ENCODE measurements at regions not wholly inside any gene's neighbourhood (a gene's known extent, or its start where the extent isn't known, plus 50 kb on each side); places are given as distances from the start of the nearest gene placed in this dataset.
"Not testable (repeated sequence)": the region's sequence is repeated elsewhere in the genome, so short reads cannot be mapped to it uniquely, and the experiment has no call there.

DNA sequence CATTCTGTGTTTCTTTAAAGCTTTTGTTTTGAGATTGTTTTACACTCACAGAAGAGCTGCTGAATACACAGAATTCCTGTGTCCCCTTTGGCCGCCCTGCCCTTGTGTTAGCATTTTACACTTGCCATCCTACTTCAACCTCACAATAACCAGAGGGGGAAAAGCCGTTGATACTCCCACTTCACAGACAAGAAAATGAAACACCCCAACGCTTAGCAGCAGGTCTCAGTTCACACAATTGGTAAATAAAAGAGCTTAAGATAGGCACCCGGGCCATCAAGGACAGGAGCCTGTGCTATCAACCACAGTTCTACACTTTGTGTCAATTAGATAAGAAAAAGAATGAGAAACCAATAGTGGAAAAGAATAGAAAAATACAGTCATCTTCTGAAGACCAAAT lies 178.0 kb downstream of the SYK start:
- DNase-seq (ENCODE audit: low spot score) = no peak

DNA sequence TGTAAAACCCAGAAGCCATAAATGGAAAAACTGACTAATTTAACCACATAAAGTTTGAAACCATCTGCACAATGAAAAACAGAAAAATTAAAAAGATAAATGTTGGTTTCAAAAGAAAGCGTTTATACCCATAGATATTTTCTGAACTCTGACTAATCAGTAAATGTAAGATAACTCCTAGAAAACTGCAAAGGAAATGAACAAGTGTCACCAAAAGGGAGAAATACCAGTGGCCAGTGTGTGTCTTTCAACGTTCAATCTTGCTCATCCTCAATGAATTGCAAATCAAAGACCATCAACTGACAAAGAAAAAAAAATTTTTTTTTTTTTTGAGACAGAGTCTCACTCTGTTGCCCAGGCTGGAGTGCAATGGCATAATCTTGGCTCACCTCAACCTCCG lies 180.1 kb downstream of the SYK start:
- no peak for DNase-seq (ENCODE audit: low spot score)

DNA sequence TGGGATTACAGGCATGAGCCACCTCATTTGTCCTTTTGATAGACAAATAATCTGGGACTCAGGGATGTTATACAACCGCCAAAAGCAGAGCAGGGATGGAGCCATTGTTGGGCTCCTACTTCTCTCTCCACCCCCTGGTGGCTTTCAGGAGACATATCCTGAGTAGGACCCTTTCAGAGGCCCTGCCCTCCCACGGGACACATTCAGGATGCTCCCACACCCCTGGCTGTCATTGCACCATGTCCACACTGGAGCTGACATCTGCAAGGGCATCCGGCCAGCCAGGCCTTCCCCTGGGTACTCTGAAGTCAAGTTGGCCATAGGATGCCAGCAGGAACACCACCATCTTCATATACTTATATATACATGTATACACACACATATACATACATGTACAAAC lies 181.8 kb downstream of the SYK start:
- DNase-seq (ENCODE audit: low spot score) = no peak

DNA sequence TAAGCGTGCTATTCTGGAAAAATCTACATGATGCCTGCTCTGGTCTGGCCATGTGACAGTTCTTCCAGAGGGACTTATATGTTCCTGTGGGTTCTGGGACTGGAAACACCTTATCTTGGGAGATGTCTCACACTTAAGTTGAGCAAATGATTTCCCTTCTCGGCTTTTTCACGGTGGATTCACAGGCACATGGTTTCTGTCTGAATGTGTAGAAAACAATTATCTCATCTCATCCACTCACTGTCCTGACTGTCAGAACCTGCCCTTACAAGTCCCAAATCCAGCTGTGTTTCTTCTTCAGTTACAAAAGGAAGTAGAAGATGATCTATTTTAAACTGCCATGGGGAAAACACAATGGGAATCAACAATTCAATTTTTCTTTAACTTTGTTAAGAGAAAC lies 184.0 kb downstream of the SYK start:
- DNase-seq (ENCODE audit: low spot score) = no peak

DNA sequence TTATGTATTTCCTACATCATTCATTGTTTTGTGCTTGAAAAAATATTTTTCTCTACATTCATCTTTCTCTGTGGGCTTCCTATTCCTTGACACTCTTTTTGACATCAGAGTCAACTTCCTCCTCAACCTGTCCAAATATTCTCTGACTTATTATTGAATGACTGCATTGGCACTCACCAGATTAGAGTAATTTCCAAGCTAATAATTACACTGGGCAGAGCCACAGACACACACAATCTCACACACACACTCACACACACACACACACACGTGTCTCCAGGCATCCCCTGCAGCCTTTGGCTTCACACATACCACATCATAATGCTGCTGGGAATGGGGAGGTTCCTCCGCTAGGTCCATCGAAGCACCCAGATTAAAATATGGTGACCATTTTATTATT lies 184.5 kb downstream of the SYK start:
- DNase-seq (ENCODE audit: low spot score) = no peak

DNA sequence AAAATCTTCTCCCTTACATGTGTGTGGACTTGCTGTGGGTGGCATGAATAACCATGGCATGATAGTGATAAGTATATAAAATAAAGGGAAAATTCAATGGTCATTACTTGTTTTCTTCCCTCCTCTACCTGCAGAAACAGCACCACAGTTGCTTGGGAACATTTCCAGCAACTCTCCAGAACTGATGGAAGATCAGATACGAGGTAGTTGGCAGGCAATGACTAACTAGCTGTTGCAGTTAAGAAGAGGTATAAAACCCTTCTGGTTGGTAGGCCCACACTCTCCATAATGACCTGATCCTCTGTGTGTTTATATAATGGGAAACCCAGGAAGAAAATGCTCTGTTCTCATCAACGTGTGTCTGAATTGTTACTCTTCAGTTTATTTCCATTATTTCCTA lies 185.9 kb downstream of the SYK start:
- no peak for DNase-seq (ENCODE audit: low spot score)

DNA sequence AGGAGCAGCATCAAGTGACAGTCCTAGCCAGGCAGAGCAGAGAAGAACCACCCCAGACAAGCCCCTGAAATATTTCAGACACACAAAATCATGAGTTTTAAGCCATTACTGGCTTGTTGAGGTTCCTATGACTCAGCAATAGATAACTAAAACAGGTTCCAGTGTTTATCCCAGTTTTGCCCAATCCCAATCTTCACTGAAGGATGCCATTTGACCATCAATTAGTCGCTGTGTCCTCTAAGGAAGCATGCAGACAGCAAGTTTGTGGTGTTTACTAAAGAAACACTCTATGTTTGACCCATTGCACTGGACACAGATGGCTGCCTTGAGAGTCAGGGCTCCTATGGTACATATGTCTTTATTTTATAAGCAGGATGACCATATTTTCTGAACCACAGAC lies 186.7 kb downstream of the SYK start:
- no peak for DNase-seq (ENCODE audit: low spot score)

DNA sequence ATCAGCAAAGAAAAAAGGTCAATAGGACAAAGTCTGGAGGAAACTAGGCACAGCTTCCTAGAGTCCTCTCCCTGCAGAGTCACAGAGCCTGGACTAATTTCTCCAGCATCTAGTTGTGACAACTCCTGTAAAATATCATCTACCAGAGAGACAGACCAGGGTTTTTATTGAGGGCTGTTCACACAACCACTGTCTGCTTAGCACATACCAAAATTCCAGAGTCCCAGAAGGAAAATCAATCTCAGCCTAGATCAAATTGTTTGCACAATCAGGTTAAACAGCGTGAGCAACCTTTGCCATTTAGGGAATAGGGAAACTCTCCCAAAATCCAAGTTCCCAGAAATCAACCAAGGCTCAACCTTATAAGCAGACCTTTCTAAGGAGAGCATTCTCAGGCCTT lies 190.3 kb downstream of the SYK start:
- DNase-seq (ENCODE audit: low spot score) = no peak

DNA sequence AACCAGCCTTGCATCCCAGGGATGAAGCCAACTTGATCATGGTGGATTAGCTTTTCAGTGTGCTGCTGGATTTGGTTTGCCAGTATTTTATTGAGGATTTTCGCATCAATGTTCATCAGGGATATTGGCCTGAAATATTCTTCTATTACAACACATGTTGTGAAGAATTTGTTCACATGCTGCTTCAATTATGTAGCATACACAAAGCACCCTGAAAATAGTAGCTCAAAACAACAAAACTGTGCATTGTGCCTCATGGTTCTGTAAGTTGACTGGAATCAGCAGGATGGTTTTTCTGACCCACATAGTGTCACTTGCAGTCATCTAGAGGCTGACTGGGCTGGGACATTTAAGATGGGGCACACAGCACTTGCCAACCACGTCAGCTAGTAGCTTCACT lies 193.9 kb downstream of the SYK start:
- DNase-seq (ENCODE audit: low spot score) = no peak

DNA sequence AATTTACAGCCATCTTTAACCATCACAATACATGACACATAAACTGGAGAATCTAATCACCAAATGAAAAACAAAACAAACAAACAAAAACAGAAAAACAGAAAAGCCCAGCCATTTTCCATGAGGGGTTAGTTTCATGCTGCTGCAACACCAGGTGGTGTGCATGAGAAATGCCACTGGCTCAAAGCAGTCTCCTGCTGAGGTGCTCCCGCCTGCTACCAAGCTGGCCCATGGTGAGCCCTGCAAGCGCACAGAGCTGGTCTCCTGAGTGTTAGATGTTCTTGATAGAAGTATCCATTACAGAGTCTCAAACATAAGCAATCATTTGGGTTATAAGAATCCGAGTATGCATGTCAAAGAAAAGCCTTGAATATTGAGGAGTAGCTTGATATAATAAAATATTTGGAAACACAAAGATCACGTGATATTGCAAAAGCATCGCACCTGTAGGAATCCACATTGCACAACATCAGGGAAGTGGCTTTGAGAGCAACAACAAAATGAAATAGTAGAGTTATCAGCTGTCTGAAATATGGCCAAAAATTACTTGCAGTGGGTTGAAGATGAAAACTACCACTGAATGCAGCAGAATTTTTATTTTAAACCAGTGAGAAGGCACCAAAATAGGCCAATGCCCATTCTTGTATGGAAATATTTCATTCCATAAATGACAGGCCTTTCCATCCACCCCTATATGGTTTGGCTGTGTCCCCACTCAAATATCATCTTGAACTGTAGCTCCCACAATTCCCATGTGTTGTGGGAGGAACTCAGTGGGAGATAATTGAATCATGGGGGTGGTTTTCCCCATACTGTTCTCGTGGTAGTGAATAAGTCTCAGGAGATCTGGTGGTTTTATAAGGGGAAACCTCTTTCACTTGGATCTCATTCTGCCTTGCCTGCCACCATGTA lies 194.8 kb downstream of the SYK start:
- DNase-seq (ENCODE audit: low spot score) = no peak

DNA sequence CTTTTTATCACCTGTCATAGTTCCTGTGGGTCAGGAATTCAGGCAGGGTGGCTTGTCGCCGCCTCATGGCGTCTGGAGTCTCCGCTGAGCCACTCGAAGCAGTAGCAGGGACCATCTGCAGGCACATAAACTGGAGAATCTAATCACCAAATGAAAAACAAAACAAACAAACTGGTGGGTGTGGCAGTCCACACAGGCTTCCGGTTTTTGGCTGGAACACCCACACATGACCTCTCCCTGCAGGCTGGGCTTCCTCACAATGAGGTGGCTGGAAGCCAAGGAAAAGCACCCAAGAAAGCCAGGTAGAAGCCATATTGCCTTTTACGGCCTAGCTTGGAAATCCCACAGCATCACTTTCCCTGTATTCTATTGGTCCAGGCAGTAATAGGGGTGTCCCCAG lies 197.0 kb downstream of the SYK start:
- no peak for DNase-seq (ENCODE audit: low spot score)

DNA sequence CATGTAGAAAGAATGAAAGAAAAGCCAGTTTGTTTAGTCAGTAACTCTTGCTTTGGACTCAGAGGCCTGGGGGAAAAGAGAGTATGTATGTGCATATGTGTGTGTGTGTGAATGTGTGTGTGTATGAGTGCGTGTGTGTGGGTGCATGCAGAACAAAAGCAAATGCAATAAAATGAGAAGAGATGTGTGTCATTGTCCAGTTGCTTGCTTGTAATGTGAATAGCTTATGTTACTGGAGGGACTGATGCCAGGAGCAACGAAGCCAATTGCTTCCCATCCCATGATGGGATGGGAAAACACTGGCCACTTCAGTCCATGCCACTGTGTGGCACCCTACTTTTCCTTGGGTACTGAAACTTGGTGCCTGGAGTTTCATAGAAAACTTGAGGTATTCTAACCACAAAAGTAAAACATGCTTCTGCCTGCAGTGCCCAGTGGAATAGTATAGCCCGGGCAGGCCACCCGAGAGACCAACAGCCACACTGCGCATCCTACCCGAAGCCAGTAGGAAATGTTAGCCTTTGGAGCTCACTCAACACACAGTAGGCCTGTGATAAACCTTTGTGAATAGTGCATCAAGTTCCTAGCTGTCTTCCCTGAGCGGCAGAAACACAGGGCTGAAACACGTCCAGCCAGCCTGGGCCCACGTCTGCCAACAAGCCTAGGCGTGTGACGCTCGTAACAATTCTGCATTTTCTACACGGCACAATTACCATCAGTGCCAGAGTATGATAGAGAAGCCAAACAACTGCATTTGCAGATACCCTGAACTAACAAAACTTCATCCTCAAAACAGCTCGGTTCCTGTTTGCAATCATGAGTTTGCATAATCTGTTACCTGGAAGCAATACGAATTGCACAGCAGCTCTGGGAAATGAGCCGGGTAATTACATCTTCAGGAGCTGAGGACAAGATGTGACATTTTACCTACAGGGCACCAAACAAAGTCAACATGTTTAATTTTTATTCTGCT lies 198.1 kb downstream of the SYK start:
- DNase-seq (ENCODE audit: low spot score) = no peak

DNA sequence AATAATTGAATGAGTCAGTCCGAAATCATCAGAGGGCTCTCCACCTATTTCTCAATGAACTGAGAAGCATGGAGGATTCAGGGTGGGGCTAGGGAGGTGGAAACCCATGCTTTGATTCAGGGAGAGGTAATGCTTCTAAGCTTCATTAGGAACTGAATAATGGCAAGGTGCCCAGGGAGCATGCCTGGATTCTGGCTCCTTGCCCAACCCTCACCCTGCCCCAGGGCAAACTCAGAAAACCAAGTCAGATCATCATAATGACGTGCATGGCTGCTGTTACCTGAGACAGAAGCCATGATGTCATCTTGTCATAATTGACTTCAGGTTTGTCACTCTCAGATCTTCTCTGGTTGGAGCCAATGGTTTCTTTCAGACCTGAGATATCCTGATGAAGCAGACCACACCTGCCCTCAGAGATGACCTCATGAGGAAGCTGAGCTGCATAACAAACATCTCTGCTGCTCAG lies 199.6 kb downstream of the SYK start:
- DNase-seq (ENCODE audit: low spot score) = no peak

DNA sequence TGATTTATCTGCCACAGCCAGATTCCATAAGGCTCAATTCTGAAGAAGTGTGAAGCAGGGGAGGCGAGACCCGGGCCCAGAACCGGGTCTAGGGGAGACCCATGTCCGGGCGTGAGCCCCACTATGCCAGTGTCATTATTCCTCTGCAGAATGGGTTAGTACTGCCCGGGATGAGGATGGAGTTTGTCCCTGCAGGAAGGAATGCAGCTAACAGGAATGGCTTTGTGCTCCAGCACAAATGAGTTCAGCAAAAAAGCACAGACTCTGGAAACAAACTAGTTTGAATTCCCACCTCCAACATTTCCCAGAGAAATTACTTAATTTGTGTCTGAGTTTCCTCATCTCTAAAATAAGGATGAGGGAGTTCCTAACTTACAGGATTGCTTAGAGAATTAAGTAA lies 202.9 kb downstream of the SYK start:
- DNase-seq (ENCODE audit: low spot score) = no peak

DNA sequence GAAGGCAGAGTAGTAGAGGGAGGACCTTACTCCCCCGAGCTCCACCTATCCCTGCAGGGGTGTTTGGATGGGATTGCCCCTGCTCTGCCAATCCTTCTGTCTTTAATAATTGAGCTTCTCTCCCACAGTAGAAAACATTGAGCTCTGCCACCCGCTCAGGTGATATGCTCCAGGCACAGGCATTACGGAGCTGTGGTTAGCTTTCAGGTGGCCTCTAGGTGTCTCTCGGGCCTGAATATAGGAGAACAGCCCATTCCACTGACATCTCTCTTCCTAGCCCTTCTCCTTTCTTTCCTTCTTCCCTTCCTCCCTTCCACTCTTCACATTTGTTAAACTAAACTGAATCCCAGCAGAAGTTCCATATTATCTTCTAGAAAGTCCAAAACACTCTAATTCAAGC lies 203.4 kb downstream of the SYK start:
- DNase-seq (ENCODE audit: low spot score) = no peak

DNA sequence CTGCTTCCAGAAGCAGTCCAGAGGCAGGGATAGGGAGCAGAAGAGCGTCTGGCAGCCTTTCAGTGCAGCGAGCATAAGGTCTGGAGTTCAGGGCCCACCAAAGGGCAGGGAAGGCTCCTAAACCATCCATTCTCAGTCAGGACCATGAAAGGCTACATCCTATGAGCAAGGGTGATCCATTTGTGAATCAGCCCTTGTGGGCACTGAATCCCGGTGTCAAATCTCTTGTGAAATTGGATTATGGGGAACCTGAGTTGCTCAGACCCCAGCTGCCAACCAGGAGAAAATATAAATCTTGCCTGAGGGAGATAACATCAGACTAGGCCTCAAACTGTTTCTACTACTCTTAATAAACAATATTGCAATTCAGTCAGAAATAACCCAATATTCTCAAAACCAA lies 204.4 kb downstream of the SYK start:
- DNase-seq (ENCODE audit: low spot score) = peak; percentile 19

DNA sequence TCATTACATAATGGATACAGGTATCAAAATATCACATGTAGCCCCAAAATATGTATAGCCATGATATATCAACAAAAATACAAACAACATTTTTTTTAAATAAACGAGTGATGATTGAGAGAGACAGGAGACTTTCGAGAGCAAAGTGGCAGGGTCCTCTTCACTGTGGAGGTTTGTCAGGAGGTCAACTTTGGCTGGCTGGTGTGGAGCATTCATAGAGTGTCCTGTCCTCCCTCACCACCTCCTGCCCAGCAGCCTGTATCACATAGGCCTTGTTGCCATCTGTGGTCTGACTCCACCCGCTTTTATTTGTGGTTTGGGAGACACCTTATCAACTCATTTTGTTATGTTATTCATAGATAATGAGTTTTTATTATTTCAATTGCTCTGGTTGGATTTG lies 206.9 kb downstream of the SYK start:
- no peak for DNase-seq (ENCODE audit: low spot score)

DNA sequence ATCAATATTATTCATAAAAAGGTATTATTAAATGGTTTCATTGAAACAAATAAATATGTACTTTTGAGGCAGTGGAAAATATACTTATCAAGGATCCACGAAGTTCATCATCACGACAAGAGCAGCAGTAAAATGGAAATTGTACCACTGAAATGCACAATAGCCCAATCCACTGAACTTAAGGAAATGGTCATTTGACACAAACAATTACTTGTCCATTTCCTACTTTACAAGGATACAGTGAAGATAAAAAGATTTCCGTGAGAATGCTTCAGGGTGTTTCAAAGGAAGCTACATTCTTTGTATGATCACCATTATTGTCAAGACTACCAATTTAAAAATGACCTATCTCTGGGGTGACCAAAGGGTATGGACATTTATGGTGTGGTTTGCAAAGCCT lies 210.3 kb downstream of the SYK start:
- DNase-seq (ENCODE audit: low spot score) = no peak

DNA sequence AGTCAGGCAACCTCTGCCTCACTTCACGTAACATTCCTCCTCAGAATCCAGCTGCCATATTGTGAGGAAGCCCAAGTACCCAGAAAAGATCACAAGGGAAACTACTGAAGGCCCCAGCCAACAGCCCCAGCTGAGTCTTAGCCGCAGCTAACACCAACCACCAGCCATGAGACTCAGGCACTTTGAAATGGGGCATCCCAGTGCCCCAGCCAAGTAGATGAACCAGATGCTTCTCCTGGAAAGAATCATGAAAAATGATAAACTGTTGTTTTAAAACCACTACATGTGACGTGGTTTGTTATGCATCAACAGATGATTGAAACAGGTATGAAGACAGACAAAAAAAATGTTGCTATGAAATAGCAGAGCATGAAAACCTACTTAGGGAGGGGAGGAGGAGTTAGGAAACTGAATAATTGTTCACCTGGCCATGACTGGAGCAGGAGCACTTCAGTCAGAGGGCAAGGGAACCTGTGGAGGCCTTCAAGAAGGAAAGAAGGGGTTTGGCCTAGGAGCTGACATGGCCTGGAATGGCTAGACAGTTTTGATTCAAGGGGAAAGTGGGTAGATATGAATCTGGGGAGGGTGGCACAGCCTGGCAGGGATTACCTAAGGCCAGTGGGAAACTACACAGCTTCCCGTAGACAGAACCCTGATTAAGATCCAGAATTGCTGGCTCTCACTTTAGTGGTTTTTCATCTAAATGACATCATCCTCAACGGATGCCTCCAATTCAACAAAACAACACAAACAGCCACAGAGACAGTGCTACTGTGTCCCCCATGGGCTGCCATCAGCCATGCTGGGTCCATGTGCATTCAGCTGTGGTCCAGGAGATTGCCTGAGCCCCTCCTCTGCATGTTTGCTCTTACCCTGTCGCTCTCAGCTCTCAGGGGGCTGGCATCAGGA lies 211.6 kb downstream of the SYK start:
- no peak for DNase-seq (ENCODE audit: low spot score)

DNA sequence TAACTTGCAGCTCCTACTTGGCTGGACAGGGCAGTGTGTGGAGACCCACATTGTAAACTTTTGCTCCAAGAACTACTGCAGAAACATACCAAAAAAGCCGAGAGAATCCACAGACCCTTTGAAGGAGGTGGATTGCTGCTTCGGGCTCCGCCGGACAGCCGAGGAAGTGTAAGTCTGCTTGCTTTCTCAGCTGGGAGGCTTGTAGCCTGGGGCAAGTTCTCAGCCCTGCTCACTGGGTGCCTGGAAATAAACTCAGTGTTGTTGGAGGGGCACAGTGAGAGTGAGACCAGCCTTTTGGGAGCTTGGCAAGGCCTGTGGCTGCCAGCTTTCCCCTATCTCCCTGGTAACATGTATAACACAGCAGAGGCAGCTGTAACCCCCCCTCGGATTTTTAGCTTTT lies 215.6 kb downstream of the SYK start:
- DNase-seq (ENCODE audit: low spot score) = no peak

DNA sequence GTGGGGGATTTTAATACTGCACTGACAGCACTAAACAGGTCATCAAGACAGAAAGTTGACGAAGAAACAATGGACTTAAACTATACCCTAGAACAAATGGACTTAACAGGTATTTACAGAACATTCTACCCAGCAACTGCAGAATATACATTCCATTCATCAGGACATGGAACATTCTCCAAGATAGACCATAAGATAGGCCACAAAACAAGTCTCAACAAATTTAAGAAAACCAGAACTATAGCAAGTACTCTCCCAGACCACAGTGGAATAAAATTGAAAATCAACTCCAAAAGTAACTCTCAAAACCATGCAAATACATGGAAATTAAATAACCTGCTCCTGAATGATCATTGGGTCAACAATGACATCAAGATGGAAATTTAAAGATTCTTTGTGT lies 218.3 kb downstream of the SYK start:
- not testable (repeated sequence) for DNase-seq (ENCODE audit: low spot score)

DNA sequence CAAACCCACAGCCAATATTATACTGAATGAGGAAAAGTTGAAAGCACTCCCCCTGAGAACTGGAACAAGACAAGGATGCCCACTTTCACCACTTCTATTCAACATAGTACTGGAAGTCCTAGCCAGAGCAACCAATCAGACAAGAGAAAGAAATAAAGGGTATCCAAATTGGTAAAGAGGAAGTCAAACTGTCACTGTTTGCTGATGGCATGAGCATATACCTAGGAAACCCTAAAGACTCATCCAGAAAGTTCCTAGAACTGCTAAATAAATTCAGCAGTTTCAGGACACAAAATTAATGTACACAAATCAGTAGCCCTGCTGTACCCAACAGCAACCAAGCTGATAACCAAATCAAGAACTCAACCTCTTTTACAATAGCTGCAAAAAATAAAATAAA lies 220.0 kb downstream of the SYK start:
- not testable (repeated sequence) for DNase-seq (ENCODE audit: low spot score)

Measured in RKO (cell line).